NB4 (cell line): ENCODE measurements at regions not wholly inside any gene's neighbourhood (a gene's known extent, or its start where the extent isn't known, plus 50 kb on each side); places are given as distances from the start of the nearest gene placed in this dataset.

ENCODE experiments used
- DNase-seq: peaks from one replicate; pipeline ENCODE4 v3.0.0; 2010; ENCODE audit warnings: low read depth
- H3K4me3 ChIP-seq: one replicate; pipeline ENCODE4 v1.5.1; 2011; ENCODE audit warnings: mild to moderate bottlenecking, low read depth, low read length, moderate library complexity
- MYC ChIP-seq: IDR thresholded peaks from 2 replicates; pipeline ENCODE4 v1.6.1; 2011; ENCODE audit warnings: low read depth, low read length
- POLR2A ChIP-seq: IDR thresholded peaks from 2 replicates; pipeline ENCODE4 v1.6.1; 2011; ENCODE audit warnings: mild to moderate bottlenecking; ENCODE audit not compliant: insufficient read length; ENCODE audit errors: extremely low read depth
- TF ChIP-seq, protein P1 (sequence below): IDR thresholded peaks from one replicate; pipeline ENCODE4 v1.5.1; 2012; ENCODE audit warnings: low read depth, low read length
- TF ChIP-seq, protein P2 (sequence below): IDR thresholded peaks from 2 replicates; pipeline ENCODE4 v1.6.1; 2011; ENCODE audit warnings: low read depth, low read length

GRCh38 chr16:79897104-79897452, 296.5 kb upstream of the MAF start:
- no peak for DNase-seq
- no peak overlapping the region for H3K4me3 ChIP-seq
- TF ChIP-seq, protein P1, sequence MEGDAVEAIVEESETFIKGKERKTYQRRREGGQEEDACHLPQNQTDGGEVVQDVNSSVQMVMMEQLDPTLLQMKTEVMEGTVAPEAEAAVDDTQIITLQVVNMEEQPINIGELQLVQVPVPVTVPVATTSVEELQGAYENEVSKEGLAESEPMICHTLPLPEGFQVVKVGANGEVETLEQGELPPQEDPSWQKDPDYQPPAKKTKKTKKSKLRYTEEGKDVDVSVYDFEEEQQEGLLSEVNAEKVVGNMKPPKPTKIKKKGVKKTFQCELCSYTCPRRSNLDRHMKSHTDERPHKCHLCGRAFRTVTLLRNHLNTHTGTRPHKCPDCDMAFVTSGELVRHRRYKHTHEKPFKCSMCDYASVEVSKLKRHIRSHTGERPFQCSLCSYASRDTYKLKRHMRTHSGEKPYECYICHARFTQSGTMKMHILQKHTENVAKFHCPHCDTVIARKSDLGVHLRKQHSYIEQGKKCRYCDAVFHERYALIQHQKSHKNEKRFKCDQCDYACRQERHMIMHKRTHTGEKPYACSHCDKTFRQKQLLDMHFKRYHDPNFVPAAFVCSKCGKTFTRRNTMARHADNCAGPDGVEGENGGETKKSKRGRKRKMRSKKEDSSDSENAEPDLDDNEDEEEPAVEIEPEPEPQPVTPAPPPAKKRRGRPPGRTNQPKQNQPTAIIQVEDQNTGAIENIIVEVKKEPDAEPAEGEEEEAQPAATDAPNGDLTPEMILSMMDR, result no peak

DNA sequence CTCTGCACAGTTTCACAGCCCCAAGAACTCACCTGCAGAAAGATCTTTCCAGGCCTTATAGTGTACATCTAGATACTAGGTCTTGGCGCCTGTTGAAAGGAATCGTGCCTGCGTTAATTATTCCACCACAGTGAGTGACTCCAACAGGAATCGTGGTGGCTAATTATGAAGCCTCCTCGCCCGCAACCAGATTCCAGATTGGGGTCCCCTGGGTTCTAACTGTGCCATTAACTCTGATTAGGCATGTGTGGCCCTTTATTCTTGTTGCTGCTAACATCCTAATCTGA, 295.3 kb upstream of the MAF start:
- H3K4me3 ChIP-seq, result no peak overlapping the region
- no peak for DNase-seq
- TF ChIP-seq POLR2A, result no peak
- TF ChIP-seq, protein P2, sequence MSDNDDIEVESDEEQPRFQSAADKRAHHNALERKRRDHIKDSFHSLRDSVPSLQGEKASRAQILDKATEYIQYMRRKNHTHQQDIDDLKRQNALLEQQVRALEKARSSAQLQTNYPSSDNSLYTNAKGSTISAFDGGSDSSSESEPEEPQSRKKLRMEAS, result no peak
- TF ChIP-seq, protein P1, result no peak
- TF ChIP-seq MYC, result no peak

GRCh38 chr16:79895053-79895916, 294.7 kb upstream of the MAF start:
- TF ChIP-seq, protein P1, result no peak
- TF ChIP-seq, protein P2, result no peak
- TF ChIP-seq MYC (no peak), POLR2A (no peak)
- no peak overlapping the region for H3K4me3 ChIP-seq
- no peak for DNase-seq

- no peak overlapping the region for H3K4me3 ChIP-seq
- no peak for DNase-seq
- TF ChIP-seq MYC (no peak), POLR2A (no peak)
- TF ChIP-seq, protein P2, result no peak
- TF ChIP-seq, protein P1, result no peak
Measured at GRCh38 chr16:79893445-79893844, 292.9 kb upstream of the MAF start.

DNA sequence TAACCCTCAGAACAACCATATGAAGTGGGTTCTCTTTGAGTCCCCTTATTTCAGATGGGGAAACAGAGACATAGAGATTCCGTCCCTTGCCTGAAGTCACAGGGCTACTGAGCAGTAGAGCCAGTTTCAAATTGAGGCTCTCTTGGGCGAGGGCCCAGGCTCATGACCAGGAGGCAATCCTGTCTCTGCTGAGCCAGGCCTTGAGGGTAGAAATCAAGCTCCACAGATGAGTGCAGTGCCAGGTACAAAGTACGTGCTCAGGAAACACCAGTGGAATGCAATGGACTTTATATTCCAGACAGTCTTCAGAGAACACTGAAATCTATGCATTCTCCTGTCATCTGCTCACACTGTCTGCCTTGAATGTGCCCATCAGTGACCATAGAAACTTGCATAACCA, 291.7 kb upstream of the MAF start:
- DNase-seq, result no peak
- no peak overlapping the region for H3K4me3 ChIP-seq
- TF ChIP-seq POLR2A (no peak), MYC (no peak)
- TF ChIP-seq, protein P1, result no peak
- TF ChIP-seq, protein P2, result no peak

- no peak for DNase-seq
- H3K4me3 ChIP-seq, result no peak overlapping the region
- TF ChIP-seq POLR2A (no peak), MYC (no peak)
- TF ChIP-seq, protein P2, result no peak
- TF ChIP-seq, protein P1, result no peak
Measured at GRCh38 chr16:79891458-79891857, 290.9 kb upstream of the MAF start.
